Stimulated activated CD8-positive, alpha-beta memory T cell treated with anti-CD3 and anti-CD28 coated beads, Interleukin-12 subunit alpha, Interleukin-12 subunit beta, amount 100 ng/mL, for 24 hours (primary cell): ENCODE measurements at regions not wholly inside any gene's neighbourhood (a gene's known extent, or its start where the extent isn't known, plus 50 kb on each side); places are given as distances from the start of the nearest gene placed in this dataset.

Experiments
- DNase-seq: peaks from one replicate; pipeline ENCODE4 v3.0.0-alpha.2; 2020; ENCODE audit errors: extremely low read depth

GRCh38 chr3:28088811-28089526, 152.4 kb upstream of the CMC1 start:
- no peak for DNase-seq

GRCh38 chr3:28089527-28089897, 151.9 kb upstream of the CMC1 start:
- DNase-seq = no peak

GRCh38 chr3:28099296-28099695, 142.1 kb upstream of the CMC1 start:
- no peak for DNase-seq

- no peak for DNase-seq
Measured at GRCh38 chr3:28101705-28102104, 139.7 kb upstream of the CMC1 start.

- DNase-seq = no peak
Measured at GRCh38 chr3:28103861-28104260, 137.6 kb upstream of the CMC1 start.

GRCh38 chr3:28104896-28105534, 136.4 kb upstream of the CMC1 start:
- DNase-seq = no peak

GRCh38 chr3:28109829-28110228, 131.6 kb upstream of the CMC1 start:
- no peak for DNase-seq

- DNase-seq = no peak
Measured at GRCh38 chr3:28110869-28111268, 130.6 kb upstream of the CMC1 start.

GRCh38 chr3:28114893-28115292, 126.5 kb upstream of the CMC1 start:
- DNase-seq = no peak

GRCh38 chr3:28115316-28115715, 126.1 kb upstream of the CMC1 start:
- no peak for DNase-seq

- no peak for DNase-seq
Measured at GRCh38 chr3:28117598-28117997, 123.8 kb upstream of the CMC1 start.

GRCh38 chr3:28118087-28118486, 123.3 kb upstream of the CMC1 start:
- no peak for DNase-seq

- no peak for DNase-seq
Measured at GRCh38 chr3:28122227-28122626, 119.2 kb upstream of the CMC1 start.

- no peak for DNase-seq
Measured at GRCh38 chr3:28124882-28125281, 116.5 kb upstream of the CMC1 start.

- DNase-seq = no peak
Measured at GRCh38 chr3:28125342-28125741, 116.1 kb upstream of the CMC1 start.

GRCh38 chr3:28130836-28131235, 110.6 kb upstream of the CMC1 start:
- DNase-seq = no peak

- DNase-seq = no peak
Measured at GRCh38 chr3:28132941-28133340, 108.5 kb upstream of the CMC1 start.

- DNase-seq = no peak
Measured at GRCh38 chr3:28134198-28134597, 107.2 kb upstream of the CMC1 start.

GRCh38 chr3:28134792-28135375, 106.5 kb upstream of the CMC1 start:
- DNase-seq = no peak

- no peak for DNase-seq
Measured at GRCh38 chr3:28136607-28137216, 104.7 kb upstream of the CMC1 start.

- no peak for DNase-seq
Measured at GRCh38 chr3:28138043-28138610, 103.3 kb upstream of the CMC1 start.

GRCh38 chr3:28139288-28139687, 102.1 kb upstream of the CMC1 start:
- no peak for DNase-seq
